ENCODE measurements at regions not wholly inside any gene's neighbourhood (a gene's known extent, or its start where the extent isn't known, plus 50 kb on each side); places are given as distances from the start of the nearest gene placed in this dataset.

- H3K27me3 ChIP-seq (ENCODE audit: control insufficient read depth, insufficient read depth, low read length), result no peaks in the 10 kb centered on the region
- no peaks in the 10 kb centered on the region for H3K4me1 ChIP-seq (ENCODE audit: control insufficient read depth, insufficient read depth, low read length)
- no peak overlapping the region for H3K27ac ChIP-seq (ENCODE audit: low read depth, low read length)
- no peaks in the 10 kb centered on the region for H3K9me3 ChIP-seq (ENCODE audit: control insufficient read depth, insufficient read depth, low read length)
- no peak for DNase-seq (ENCODE audit: low read depth in 4 of 6, low spot score in 6 of 6)
- H3K4me3 ChIP-seq (ENCODE audit: low read depth, low read length), result no peak overlapping the region
- no peaks in the 10 kb centered on the region for H3K36me3 ChIP-seq (ENCODE audit: control insufficient read depth, insufficient read depth, low read length)
Observed at GRCh38 chr3:124168271-124168670, 176.3 kb upstream of the ROPN1 start.

GRCh38 chr3:124172283-124172682 lies 180.4 kb upstream of the ROPN1 start:
- Histone ChIP-seq H3K27ac (ENCODE audit: low read depth, low read length) (no peak overlapping the region), H3K27me3 (ENCODE audit: control insufficient read depth, insufficient read depth, low read length) (no peaks in the 10 kb centered on the region), H3K4me1 (ENCODE audit: control insufficient read depth, insufficient read depth, low read length) (peaks cover 24% of the 10 kb centered on the region), H3K9me3 (ENCODE audit: control insufficient read depth, insufficient read depth, low read length) (no peaks in the 10 kb centered on the region), H3K36me3 (ENCODE audit: control insufficient read depth, insufficient read depth, low read length) (peaks cover 6% of the 10 kb centered on the region), H3K4me3 (ENCODE audit: low read depth, low read length) (no peak overlapping the region)
- no peak for DNase-seq (ENCODE audit: low read depth in 4 of 6, low spot score in 6 of 6)
- no CpG with 5 or more reads among the region's 2 CpGs for WGBS (ENCODE audit: insufficient coverage)

GRCh38 chr3:124172816-124173215 lies 180.9 kb upstream of the ROPN1 start:
- no peak for DNase-seq (ENCODE audit: low read depth in 4 of 6, low spot score in 6 of 6)
- no peak overlapping the region for H3K4me3 ChIP-seq (ENCODE audit: low read depth, low read length)
- no peaks in the 10 kb centered on the region for H3K27me3 ChIP-seq (ENCODE audit: control insufficient read depth, insufficient read depth, low read length)
- H3K9me3 ChIP-seq (ENCODE audit: control insufficient read depth, insufficient read depth, low read length), result no peaks in the 10 kb centered on the region
- peaks cover 24% of the 10 kb centered on the region for H3K4me1 ChIP-seq (ENCODE audit: control insufficient read depth, insufficient read depth, low read length)
- no peak overlapping the region for H3K27ac ChIP-seq (ENCODE audit: low read depth, low read length)
- H3K36me3 ChIP-seq (ENCODE audit: control insufficient read depth, insufficient read depth, low read length), result peaks cover 6% of the 10 kb centered on the region

- Histone ChIP-seq H3K9me3 (ENCODE audit: control insufficient read depth, insufficient read depth, low read length) (no peaks in the 10 kb centered on the region), H3K4me3 (ENCODE audit: low read depth, low read length) (no peak overlapping the region), H3K36me3 (ENCODE audit: control insufficient read depth, insufficient read depth, low read length) (peaks cover 6% of the 10 kb centered on the region), H3K4me1 (ENCODE audit: control insufficient read depth, insufficient read depth, low read length) (peaks cover 24% of the 10 kb centered on the region), H3K27ac (ENCODE audit: low read depth, low read length) (no peak overlapping the region), H3K27me3 (ENCODE audit: control insufficient read depth, insufficient read depth, low read length) (no peaks in the 10 kb centered on the region)
- peak in 3 of 6 donors; percentile 9 to 80 (median 64) for DNase-seq (ENCODE audit: low read depth in 4 of 6, low spot score in 6 of 6)
- WGBS (ENCODE audit: insufficient coverage), result 28% methylated on average over 3 of the region's 3 CpGs
Observed at GRCh38 chr3:124174476-124174875, 182.6 kb upstream of the ROPN1 start.

GRCh38 chr3:124174910-124175874 lies 183.3 kb upstream of the ROPN1 start:
- Histone ChIP-seq H3K36me3 (ENCODE audit: control insufficient read depth, insufficient read depth, low read length) (peaks cover 6% of the 10 kb centered on the region), H3K4me3 (ENCODE audit: low read depth, low read length) (no peak overlapping the region), H3K27ac (ENCODE audit: low read depth, low read length) (no peak overlapping the region), H3K4me1 (ENCODE audit: control insufficient read depth, insufficient read depth, low read length) (peaks cover 24% of the 10 kb centered on the region), H3K9me3 (ENCODE audit: control insufficient read depth, insufficient read depth, low read length) (no peaks in the 10 kb centered on the region), H3K27me3 (ENCODE audit: control insufficient read depth, insufficient read depth, low read length) (no peaks in the 10 kb centered on the region)
- DNase-seq (ENCODE audit: low read depth in 4 of 6, low spot score in 6 of 6), result no peak
- WGBS (ENCODE audit: insufficient coverage), result 92% methylated on average over 24 of the region's 27 CpGs

GRCh38 chr3:124177071-124177470 lies 185.1 kb upstream of the ROPN1 start:
- no peak overlapping the region for H3K27ac ChIP-seq (ENCODE audit: low read depth, low read length)
- peaks cover 6% of the 10 kb centered on the region for H3K36me3 ChIP-seq (ENCODE audit: control insufficient read depth, insufficient read depth, low read length)
- H3K27me3 ChIP-seq (ENCODE audit: control insufficient read depth, insufficient read depth, low read length), result no peaks in the 10 kb centered on the region
- no peaks in the 10 kb centered on the region for H3K9me3 ChIP-seq (ENCODE audit: control insufficient read depth, insufficient read depth, low read length)
- peak in 4 of 6 donors; percentile 9 to 57 (median 26) for DNase-seq (ENCODE audit: low read depth in 4 of 6, low spot score in 6 of 6)
- H3K4me1 ChIP-seq (ENCODE audit: control insufficient read depth, insufficient read depth, low read length), result peaks cover 24% of the 10 kb centered on the region
- no peak overlapping the region for H3K4me3 ChIP-seq (ENCODE audit: low read depth, low read length)
- 10% methylated on average over 2 of the region's 2 CpGs for WGBS (ENCODE audit: insufficient coverage)

GRCh38 chr3:124178531-124178930 lies 186.6 kb upstream of the ROPN1 start:
- H3K27ac ChIP-seq (ENCODE audit: low read depth, low read length), result no peak overlapping the region
- DNase-seq (ENCODE audit: low read depth in 4 of 6, low spot score in 6 of 6), result no peak
- H3K36me3 ChIP-seq (ENCODE audit: control insufficient read depth, insufficient read depth, low read length), result peaks cover 6% of the 10 kb centered on the region
- no peak overlapping the region for H3K4me3 ChIP-seq (ENCODE audit: low read depth, low read length)
- peaks cover 24% of the 10 kb centered on the region for H3K4me1 ChIP-seq (ENCODE audit: control insufficient read depth, insufficient read depth, low read length)
- no peaks in the 10 kb centered on the region for H3K27me3 ChIP-seq (ENCODE audit: control insufficient read depth, insufficient read depth, low read length)
- no peaks in the 10 kb centered on the region for H3K9me3 ChIP-seq (ENCODE audit: control insufficient read depth, insufficient read depth, low read length)
- WGBS (ENCODE audit: insufficient coverage), result no CpG with 5 or more reads among the region's 3 CpGs

- DNase-seq (ENCODE audit: low read depth in 4 of 6, low spot score in 6 of 6), result no peak
- Histone ChIP-seq H3K27ac (ENCODE audit: low read depth, low read length) (no peak overlapping the region), H3K36me3 (ENCODE audit: control insufficient read depth, insufficient read depth, low read length) (no peaks in the 10 kb centered on the region), H3K4me3 (ENCODE audit: low read depth, low read length) (no peak overlapping the region), H3K27me3 (ENCODE audit: control insufficient read depth, insufficient read depth, low read length) (no peaks in the 10 kb centered on the region), H3K9me3 (ENCODE audit: control insufficient read depth, insufficient read depth, low read length) (peaks cover 1% of the 10 kb centered on the region), H3K4me1 (ENCODE audit: control insufficient read depth, insufficient read depth, low read length) (peaks cover 19% of the 10 kb centered on the region)
- WGBS (ENCODE audit: insufficient coverage), result no CpG with 5 or more reads among the region's 2 CpGs
Observed at GRCh38 chr3:124200407-124200806, 208.5 kb upstream of the ROPN1 start.

- no peak for DNase-seq (ENCODE audit: low read depth in 4 of 6, low spot score in 6 of 6)
- Histone ChIP-seq H3K9me3 (ENCODE audit: control insufficient read depth, insufficient read depth, low read length) (peaks cover 1% of the 10 kb centered on the region), H3K36me3 (ENCODE audit: control insufficient read depth, insufficient read depth, low read length) (no peaks in the 10 kb centered on the region), H3K4me3 (ENCODE audit: low read depth, low read length) (no peak overlapping the region), H3K4me1 (ENCODE audit: control insufficient read depth, insufficient read depth, low read length) (peaks cover 19% of the 10 kb centered on the region), H3K27ac (ENCODE audit: low read depth, low read length) (no peak overlapping the region), H3K27me3 (ENCODE audit: control insufficient read depth, insufficient read depth, low read length) (no peaks in the 10 kb centered on the region)
- WGBS (ENCODE audit: insufficient coverage), result 97% methylated on average over 3 of the region's 3 CpGs
Observed at GRCh38 chr3:124201226-124201625, 209.3 kb upstream of the ROPN1 start.

GRCh38 chr3:124201786-124202185 lies 209.9 kb upstream of the ROPN1 start:
- Histone ChIP-seq H3K4me3 (ENCODE audit: low read depth, low read length) (no peak overlapping the region), H3K27ac (ENCODE audit: low read depth, low read length) (no peak overlapping the region), H3K4me1 (ENCODE audit: control insufficient read depth, insufficient read depth, low read length) (peaks cover 19% of the 10 kb centered on the region), H3K36me3 (ENCODE audit: control insufficient read depth, insufficient read depth, low read length) (no peaks in the 10 kb centered on the region), H3K27me3 (ENCODE audit: control insufficient read depth, insufficient read depth, low read length) (no peaks in the 10 kb centered on the region), H3K9me3 (ENCODE audit: control insufficient read depth, insufficient read depth, low read length) (peaks cover 1% of the 10 kb centered on the region)
- 40% methylated on average over 1 of the region's 2 CpGs for WGBS (ENCODE audit: insufficient coverage)
- no peak for DNase-seq (ENCODE audit: low read depth in 4 of 6, low spot score in 6 of 6)
